ENCODE measurements at regions not wholly inside any gene's neighbourhood (a gene's known extent, or its start where the extent isn't known, plus 50 kb on each side); places are given as distances from the start of the nearest gene placed in this dataset.

DNA sequence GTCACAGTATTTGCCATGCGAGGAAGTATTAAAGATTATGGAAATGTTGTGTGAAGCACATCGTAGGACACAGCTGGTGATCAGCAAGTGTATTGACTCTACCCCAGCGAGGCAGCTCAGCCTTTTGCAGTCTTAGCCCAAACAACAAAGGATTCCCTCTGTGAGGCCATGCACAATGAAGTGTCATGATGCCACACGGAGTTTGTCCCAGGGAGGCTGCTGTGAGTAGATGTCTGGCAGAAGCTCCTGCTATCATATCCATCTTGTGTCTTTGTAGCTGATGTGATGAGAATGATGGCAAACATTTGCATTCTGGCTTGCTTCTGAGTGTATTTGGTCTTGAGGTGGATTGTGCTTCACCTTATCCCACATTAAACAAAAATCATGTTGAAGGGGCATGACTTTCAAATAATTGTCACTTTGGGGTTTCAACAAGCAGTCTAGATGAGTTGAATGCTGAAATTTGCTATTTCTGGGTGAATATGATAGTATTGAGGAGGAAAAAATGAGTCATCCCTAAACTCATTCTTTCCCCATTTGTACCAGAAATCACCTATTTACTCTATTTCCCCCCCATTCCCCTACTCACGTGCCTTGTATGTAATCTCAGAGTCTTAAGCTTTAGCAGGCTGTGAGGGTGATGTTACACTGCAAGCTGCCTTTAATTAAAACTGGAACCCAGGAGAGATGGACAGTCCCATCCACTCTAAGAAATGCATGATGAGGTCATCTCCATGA is 273.5 kb downstream of the RNF144A start:
- H3F3A ChIP-seq (ENCODE audit: control insufficient read depth, insufficient read depth) = no peaks in the 10 kb centered on the region
- TF ChIP-seq, protein P1, sequence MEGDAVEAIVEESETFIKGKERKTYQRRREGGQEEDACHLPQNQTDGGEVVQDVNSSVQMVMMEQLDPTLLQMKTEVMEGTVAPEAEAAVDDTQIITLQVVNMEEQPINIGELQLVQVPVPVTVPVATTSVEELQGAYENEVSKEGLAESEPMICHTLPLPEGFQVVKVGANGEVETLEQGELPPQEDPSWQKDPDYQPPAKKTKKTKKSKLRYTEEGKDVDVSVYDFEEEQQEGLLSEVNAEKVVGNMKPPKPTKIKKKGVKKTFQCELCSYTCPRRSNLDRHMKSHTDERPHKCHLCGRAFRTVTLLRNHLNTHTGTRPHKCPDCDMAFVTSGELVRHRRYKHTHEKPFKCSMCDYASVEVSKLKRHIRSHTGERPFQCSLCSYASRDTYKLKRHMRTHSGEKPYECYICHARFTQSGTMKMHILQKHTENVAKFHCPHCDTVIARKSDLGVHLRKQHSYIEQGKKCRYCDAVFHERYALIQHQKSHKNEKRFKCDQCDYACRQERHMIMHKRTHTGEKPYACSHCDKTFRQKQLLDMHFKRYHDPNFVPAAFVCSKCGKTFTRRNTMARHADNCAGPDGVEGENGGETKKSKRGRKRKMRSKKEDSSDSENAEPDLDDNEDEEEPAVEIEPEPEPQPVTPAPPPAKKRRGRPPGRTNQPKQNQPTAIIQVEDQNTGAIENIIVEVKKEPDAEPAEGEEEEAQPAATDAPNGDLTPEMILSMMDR (IDR thresholded peaks at IDR 0.05; ENCODE audit: low read depth, low read length, poor library complexity, severe bottlenecking) = no peak
- TF ChIP-seq EZH2phosphoT487 (IDR thresholded peaks at IDR 0.05; ENCODE audit: borderline replicate concordance, low read length) = no peak
- H3K9me2 ChIP-seq (replicated peaks; ENCODE audit: control insufficient read depth, low read length) = no peaks in the 10 kb centered on the region
- no peak overlapping the region for H3K27ac ChIP-seq (ENCODE audit: low read depth, low read length)
- H3K4me1 ChIP-seq (ENCODE audit: control insufficient read depth, low read length) = no peaks in the 10 kb centered on the region
- no peaks in the 10 kb centered on the region for H3K36me3 ChIP-seq (ENCODE audit: control insufficient read depth, low read length)
- no peak overlapping the region for H3K4me2 ChIP-seq (ENCODE audit: low read length)
- no peaks in the 10 kb centered on the region for H4K20me1 ChIP-seq (ENCODE audit: control insufficient read depth, insufficient read depth, low read depth, low read length)
- no peaks in the 10 kb centered on the region for H3K9me3 ChIP-seq (ENCODE audit: control insufficient read depth, insufficient read depth, low read length)
- no peaks in the 10 kb centered on the region for H3K79me2 ChIP-seq (ENCODE audit: control insufficient read depth, low read length)
- H3K4me3 ChIP-seq (ENCODE audit: low read length) = no peak overlapping the region
- peaks cover 6% of the 10 kb centered on the region; the same call in 1 of the 2 replicates for H3K27me3 ChIP-seq (ENCODE audit: control insufficient read depth, low read length)

DNA sequence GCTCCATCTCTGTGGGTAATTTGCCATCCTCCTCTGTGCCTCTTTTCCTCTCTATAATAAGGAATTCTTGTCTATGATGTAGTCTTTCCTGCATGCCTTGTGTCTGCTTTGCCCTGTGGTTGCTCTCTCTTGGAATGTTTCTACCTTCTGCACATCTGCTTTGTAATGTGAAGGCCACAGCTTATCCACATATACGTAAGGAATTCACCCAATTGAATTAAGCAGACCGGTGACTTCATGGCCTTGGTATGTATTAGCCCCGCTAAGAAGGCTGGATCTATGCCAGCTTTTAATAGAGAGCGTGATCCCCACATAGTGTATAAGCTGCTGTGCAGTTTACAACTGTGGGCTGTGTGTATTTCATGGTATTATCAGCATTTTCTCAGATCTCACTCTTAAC is 274.7 kb downstream of the RNF144A start:
- no peaks in the 10 kb centered on the region for H3K9me3 ChIP-seq (ENCODE audit: control insufficient read depth, insufficient read depth, low read length)
- H3K9me2 ChIP-seq (replicated peaks; ENCODE audit: control insufficient read depth, low read length) = no peaks in the 10 kb centered on the region
- peaks cover 4% of the 10 kb centered on the region; the same call in 1 of the 2 replicates for H3K4me1 ChIP-seq (ENCODE audit: control insufficient read depth, low read length)
- no peaks in the 10 kb centered on the region for H4K20me1 ChIP-seq (ENCODE audit: control insufficient read depth, insufficient read depth, low read depth, low read length)
- H3K79me2 ChIP-seq (ENCODE audit: control insufficient read depth, low read length) = no peaks in the 10 kb centered on the region
- TF ChIP-seq, protein P1 (IDR thresholded peaks at IDR 0.05; ENCODE audit: low read depth, low read length, poor library complexity, severe bottlenecking) = no peak
- no peak for TF ChIP-seq EZH2phosphoT487 (IDR thresholded peaks at IDR 0.05; ENCODE audit: borderline replicate concordance, low read length)
- H3K27me3 ChIP-seq (ENCODE audit: control insufficient read depth, low read length) = 0 out of 2 replicates have a peak, but pooled peaks cover 2% of the 10 kb centered on the region
- H3K4me3 ChIP-seq (ENCODE audit: low read length) = no peak overlapping the region
- H3K36me3 ChIP-seq (ENCODE audit: control insufficient read depth, low read length) = no peaks in the 10 kb centered on the region
- no peak overlapping the region for H3K4me2 ChIP-seq (ENCODE audit: low read length)
- no peaks in the 10 kb centered on the region for H3F3A ChIP-seq (ENCODE audit: control insufficient read depth, insufficient read depth)
- H3K27ac ChIP-seq (ENCODE audit: low read depth, low read length) = no peak overlapping the region

DNA sequence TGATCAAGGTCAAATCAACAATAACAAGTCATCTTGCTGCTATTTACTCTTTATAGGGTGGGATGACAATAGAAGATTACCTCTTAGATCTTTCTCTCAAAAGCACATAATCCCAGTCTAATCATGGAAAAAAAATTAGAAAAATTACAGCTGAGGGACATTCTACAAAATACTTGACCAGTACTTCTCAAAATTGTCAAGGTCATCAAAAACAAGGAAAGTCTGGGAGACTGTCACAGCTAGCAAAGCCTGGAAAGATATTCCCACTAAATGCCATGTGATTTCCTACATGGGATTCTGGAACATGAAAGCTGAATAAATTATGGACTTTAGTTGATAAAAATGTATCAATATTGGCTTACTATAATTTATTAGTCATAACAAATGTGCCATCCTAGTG is 276.2 kb downstream of the RNF144A start:
- TF ChIP-seq EZH2phosphoT487 (IDR thresholded peaks at IDR 0.05; ENCODE audit: borderline replicate concordance, low read length) = no peak
- TF ChIP-seq, protein P1 (IDR thresholded peaks at IDR 0.05; ENCODE audit: low read depth, low read length, poor library complexity, severe bottlenecking) = no peak
- no peaks in the 10 kb centered on the region for H3K79me2 ChIP-seq (ENCODE audit: control insufficient read depth, low read length)
- H3K4me3 ChIP-seq (ENCODE audit: low read length) = no peak overlapping the region
- no peaks in the 10 kb centered on the region for H3F3A ChIP-seq (ENCODE audit: control insufficient read depth, insufficient read depth)
- no peaks in the 10 kb centered on the region for H3K9me3 ChIP-seq (ENCODE audit: control insufficient read depth, insufficient read depth, low read length)
- H3K4me2 ChIP-seq (ENCODE audit: low read length) = no peak overlapping the region
- H4K20me1 ChIP-seq (ENCODE audit: control insufficient read depth, insufficient read depth, low read depth, low read length) = no peaks in the 10 kb centered on the region
- no peak overlapping the region for H3K27ac ChIP-seq (ENCODE audit: low read depth, low read length)
- H3K9me2 ChIP-seq (replicated peaks; ENCODE audit: control insufficient read depth, low read length) = no peaks in the 10 kb centered on the region
- peaks cover 4% of the 10 kb centered on the region; the same call in 1 of the 2 replicates for H3K4me1 ChIP-seq (ENCODE audit: control insufficient read depth, low read length)
- 0 out of 2 replicates have a peak, but pooled peaks cover 2% of the 10 kb centered on the region for H3K27me3 ChIP-seq (ENCODE audit: control insufficient read depth, low read length)
- no peaks in the 10 kb centered on the region for H3K36me3 ChIP-seq (ENCODE audit: control insufficient read depth, low read length)

Measured in DOHH2 (cell line).